GM18858 (cell line): ENCODE measurements at regions not wholly inside any gene's neighbourhood (a gene's known extent, or its start where the extent isn't known, plus 50 kb on each side); places are given as distances from the start of the nearest gene placed in this dataset.
"Not testable (repeated sequence)": the region's sequence is repeated elsewhere in the genome, so short reads cannot be mapped to it uniquely, and the experiment has no call there.

Source experiments
- ATAC-seq: cut with Tn5 transposase; IDR thresholded peaks from one replicate; pipeline ENCODE4 v1.9.1; 2021; ENCODE audit not compliant: unreplicated experiment

DNA sequence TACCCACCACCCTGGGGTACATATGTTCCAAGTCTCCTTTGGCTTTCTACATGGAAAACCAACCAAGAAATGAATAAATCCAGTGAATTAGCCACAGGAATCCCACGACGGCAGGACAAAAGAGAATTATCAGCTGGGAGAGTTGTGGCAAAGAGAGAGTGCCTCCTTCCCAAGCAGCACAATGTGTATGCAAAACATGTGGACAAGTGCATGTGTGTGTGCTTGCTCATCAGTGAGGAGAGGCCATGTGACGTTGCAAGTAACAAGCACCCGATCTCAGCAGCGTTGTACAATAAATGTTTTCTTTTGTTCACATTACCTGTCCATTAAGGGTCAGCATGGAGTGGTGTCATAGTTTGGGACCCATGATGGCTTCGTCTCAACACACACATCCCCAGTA, 50.0 kb upstream of the EMX2 start:
- no peak for ATAC-seq

DNA sequence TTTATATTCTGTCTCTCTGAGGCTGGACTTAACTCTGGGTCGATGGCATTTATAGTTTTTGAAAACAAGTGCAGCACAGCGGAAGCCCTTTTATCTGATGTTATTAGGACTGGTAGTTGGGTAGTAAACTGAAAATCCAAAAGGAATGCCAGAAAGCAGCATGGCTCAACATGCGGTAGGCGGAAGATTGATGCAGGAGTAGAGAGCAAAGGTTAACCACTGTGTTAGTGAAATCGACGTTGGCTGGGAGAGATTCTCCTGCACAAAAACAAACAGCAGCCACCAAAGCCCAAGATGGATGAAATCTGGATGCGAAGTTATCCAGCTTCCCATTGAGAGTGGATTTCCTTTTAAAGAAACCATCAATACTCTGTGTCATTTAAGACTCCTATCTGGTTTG, 54.5 kb upstream of the EMX2 start:
- no peak for ATAC-seq

DNA sequence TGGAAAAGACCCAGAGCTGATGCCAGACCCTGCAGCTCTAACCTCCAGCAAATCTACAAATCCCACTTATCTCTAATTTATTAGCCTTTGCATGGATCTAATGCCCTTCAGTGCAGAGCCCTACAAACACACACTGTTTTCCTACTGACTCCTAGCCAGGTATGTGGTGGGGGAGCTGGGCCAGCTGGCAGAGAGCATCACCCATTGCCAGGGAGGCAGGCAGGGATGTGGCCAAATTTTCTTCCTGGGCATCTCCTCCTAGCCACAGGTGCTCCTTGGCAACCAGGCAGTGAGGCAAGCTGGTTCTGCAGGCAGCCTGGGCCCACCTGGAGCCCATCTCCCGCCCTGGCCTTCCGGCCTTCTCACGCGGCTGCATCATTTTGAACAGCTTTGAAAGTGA, 55.9 kb upstream of the EMX2 start:
- ATAC-seq, result no peak

DNA sequence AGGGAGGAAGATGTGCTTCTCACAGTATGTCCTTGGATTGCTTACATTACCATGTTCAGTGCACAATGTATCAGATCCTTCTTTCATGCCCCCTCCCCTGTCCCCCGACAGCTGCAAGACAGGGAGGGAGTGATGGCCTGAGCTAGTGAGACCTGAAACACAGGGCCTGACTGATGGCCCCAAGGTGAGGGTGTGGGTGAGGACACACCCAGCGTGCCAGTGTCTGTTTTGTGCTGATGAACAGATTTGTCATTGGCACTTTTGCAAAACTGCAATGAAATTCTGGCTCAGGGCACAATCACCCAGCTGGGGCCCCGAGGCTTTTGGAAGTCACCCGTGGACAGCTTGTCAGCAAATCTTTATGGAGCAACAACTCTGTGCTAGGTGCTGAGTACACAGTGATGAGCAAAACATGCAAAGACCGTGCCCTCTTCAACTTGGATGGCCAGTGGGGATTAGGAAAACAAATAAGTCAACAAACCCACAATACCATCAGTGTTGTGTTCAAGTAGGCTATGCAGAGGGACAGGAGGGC, 59.4 kb upstream of the EMX2 start:
- no peak for ATAC-seq

DNA sequence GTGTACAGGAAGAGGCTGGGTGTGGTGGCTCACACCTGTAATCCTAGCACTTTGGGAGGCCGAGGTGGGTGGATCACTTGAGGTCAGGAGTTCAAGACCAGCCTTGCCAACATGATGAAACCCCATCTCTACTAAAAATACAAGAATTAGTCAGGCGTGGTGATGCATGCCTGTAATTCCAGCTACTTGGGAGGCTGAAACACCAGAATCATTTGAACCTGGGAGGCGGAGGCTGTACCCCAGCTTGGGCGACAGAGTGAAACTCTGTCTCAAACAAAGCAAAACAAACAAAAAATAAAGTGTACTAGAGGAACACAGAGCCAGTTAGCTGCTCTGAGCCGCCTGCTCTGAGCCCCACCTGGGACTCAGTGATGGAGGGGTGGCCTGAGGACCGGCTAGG, 61.5 kb upstream of the EMX2 start:
- not testable (repeated sequence) for ATAC-seq

DNA sequence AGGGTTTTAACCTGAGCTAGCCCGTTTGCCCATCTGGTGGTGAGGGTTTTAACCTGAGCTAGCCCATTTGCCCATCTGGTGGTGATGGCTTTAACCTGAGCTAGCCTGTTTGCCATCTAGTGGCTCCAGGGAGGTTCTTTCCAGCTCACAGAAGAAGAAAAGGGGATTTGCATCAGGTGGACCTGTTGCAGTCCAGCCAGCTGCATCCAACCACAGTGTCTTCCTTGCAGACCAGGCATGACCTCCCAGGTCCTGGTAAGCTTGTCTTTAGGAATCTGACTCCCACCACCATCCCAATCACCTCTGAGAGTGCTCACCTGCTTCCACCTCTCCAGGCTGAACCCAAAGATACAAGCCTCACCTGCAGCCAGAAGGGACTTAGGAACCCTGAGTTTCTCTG, 62.4 kb upstream of the EMX2 start:
- ATAC-seq, result no peak

DNA sequence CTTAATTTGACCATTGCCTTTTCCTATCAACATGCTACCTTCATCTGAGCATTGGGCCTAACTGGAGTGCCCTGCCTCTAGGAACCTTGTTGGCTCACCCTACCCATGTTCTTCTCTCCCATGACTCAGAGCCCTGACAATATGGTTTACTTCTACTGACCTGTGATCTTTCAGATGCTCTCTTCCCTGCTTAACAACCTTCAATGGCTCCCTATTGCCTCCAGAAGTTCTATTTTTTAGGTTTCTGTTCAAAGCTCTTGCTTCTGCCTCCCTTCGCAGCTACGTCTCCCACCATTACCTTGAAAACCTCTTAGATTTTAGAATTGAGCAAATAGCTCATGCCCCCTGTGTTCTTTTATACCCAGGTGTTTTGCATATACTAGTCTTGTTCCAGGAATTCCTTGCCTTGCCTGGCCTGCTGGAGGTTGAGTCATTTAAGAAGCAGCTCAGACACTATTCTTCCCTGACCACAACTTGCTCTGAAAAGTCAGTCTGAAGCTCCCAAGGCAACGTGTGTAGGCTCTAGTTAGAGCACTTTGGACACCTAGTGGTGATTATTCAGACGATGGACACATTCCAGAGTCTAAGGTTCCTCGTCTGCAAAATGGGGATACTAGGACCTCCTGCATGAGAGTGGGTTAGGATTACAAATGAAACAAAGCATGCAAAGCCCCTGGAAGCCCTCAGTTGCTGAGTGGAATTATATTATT, 64.4 kb upstream of the EMX2 start:
- ATAC-seq, result no peak

DNA sequence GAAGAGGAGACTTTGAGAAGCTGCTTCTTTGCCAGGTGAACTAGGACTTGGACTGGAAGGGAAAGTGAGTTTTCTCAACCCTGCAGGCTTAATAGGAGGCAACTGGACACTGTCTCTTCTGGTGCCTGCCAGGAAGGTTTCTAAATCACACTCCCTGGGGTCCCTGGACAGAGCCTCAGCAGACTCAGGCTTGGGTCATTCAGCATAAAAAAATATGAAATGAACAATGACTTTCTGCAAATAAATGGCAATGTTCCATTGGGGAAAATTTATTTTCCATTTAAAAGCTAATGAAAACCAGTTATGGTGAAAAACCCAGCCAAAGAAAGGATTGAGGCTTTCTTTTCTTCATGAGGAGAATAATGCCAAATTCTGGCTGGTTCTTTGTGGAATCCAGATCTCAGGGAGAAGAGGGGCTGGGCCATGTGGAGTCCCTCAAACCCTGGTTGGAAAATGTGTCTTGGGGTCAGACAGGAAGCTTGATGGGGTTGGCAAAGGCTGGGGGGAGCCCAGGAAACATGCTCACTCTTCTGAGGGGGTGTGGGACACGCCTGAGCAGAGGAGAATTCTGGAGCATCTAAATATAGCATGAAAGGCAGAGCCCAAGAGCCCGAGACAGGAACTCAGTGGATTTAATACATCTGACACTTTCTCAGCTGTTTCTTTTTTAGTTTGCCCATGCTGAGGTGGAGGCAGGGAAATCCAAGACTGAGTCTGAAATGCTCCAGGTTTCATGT, 65.2 kb upstream of the EMX2 start:
- ATAC-seq, result no peak

DNA sequence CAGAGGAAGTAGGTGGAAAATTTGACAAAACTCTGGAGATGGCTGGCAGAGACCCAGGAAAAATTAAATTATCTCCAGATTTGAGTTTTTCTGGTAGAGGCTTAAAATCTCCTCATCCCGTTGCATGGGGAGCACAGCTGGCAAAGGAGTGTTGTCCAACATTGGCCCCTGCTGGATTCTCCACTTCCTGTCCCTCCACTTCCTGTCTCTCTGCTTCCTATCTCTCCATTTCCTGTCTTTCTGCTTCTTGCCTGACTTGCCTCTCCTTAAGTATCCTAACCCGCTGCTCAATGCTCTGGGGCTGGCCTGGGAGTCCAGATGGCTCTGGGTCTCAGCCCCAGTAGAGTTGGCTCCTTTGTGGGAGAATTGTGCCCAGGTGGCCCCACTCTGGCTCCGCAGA, 65.8 kb upstream of the EMX2 start:
- ATAC-seq, result no peak

DNA sequence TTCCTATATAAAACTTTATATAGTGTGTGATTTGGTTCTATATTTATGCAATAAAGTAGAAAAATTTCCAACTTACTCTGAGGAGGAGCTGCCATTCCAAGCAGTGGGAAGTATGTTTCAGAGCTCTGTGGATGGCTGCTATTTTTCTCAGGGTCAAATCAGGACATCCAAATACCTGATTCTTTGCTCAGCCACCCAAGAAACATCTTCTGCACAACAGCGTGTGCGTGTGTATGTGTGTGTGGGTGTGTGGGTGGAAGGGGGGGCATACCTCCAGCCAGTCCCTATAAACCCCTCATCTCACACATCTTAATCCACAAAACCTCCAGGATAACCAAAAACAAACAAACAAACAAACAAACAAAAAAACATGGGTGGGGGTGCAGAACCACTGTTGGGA, 66.3 kb upstream of the EMX2 start:
- ATAC-seq, result no peak

DNA sequence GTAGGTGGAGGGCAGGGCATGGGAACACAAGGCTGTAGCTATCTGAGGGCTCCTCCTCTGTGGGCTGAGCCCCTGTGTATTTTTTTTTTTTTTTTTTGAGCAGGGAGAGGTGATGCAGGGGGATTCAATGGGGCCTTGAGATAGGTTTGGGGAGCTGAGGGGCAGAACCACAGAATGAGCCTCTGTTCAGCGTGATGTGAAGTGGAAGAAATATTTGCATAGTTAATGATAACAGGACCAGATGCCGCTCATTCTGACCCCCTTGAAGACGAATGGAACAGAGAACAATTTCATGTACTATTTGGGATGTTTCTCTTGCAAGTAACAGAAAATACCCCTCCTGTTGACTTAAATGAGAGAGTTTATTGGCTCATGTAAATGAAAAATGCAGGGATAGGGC, 69.7 kb upstream of the EMX2 start:
- ATAC-seq, result no peak

DNA sequence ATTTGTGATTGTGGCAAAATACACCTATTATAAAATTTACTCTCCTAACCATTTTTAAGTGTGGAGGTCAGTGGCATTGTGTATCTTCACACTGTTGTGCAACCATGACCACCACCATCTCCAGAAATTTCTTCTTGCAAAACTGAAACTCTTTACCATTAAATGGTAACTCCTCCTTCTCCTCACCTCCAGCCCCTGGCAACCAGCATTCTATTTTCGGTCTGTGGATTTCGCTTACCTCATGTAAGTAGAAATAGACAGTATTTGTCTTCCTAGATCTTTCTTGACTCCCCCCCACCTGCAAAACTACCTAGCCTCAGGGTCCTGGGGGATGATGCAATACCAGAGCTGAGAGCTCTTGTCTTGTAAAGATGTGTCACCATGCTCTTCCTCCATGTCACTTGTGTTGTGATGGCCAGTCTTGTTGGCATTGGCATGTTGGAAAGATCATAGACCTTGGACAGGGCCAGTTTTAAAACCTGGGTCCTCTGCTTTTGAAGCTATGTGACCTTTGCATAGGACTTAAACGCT, 71.1 kb upstream of the EMX2 start:
- ATAC-seq, result no peak

DNA sequence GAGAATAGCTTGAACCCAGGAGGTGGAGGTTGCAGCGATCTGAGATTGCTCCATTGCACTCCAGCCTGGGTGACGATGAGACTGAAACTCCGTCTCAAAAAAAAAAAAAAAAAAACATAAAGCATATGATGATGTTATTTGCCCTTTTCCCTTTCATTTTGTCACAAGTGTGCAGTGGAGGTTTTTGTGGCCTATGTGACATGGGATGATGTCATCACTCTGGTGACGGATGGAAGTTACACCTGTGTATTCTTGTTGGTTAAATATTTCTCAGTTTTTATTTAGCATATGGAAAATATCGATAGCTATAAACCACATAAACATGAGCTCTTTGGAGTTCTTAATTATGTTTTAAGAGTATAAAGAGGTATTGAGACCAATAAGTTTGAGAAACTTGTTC, 71.8 kb upstream of the EMX2 start:
- ATAC-seq, result no peak

DNA sequence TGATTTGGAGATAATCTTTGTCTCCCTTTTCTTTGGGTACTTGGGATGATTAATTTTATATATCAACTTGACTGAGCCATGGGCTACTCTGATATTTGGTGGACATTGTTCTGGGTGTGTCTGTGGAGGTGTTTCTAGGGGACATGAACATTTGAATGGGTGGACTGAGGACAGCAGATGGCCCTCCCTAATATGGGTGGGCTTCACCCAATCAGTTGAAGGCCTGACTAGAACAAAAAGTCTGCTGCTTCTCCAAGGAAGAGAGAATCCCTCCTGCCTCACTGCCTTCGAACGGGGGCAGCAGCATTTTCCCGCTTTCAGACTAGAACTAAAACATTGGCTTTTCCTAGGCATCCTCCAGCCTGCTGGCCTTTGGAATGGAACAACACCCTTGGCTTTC, 73.9 kb upstream of the EMX2 start:
- no peak for ATAC-seq

DNA sequence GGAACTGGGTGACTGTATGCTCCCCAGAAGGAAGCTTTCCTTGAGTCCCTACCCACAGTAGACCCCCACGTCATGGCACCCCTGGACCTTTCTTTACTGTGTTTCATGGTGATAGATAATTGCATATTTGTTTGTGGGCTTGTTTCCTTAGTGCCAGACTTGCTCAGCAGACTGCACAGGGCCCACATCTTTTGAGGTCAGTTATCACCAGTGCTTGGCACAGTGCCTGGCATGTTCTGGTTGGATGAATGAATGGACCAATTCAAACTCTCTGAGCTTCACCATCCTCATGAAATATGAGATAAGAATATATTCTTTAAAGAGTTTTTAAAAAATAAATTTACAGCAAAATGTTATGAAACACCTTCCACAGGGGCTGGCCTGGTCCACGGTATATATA, 78.4 kb upstream of the EMX2 start:
- ATAC-seq, result no peak

DNA sequence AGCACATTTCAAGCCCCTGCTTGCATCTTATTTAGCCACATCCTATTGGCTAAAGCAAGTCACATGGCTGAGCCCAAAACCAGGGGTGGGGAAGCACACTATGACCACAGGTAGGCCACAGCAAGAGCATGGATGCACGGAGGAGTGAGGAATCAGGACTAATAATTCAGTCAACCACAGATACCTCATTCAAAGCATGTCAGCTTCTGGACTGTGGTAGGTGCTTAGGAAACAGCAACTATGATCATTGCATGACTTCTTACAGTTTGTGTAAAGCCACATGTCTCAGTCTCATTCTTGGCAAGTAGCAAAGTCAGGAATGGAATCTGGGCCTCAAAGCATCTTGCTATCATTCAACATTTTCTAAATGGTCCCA, 79.0 kb upstream of the EMX2 start:
- ATAC-seq, result no peak

DNA sequence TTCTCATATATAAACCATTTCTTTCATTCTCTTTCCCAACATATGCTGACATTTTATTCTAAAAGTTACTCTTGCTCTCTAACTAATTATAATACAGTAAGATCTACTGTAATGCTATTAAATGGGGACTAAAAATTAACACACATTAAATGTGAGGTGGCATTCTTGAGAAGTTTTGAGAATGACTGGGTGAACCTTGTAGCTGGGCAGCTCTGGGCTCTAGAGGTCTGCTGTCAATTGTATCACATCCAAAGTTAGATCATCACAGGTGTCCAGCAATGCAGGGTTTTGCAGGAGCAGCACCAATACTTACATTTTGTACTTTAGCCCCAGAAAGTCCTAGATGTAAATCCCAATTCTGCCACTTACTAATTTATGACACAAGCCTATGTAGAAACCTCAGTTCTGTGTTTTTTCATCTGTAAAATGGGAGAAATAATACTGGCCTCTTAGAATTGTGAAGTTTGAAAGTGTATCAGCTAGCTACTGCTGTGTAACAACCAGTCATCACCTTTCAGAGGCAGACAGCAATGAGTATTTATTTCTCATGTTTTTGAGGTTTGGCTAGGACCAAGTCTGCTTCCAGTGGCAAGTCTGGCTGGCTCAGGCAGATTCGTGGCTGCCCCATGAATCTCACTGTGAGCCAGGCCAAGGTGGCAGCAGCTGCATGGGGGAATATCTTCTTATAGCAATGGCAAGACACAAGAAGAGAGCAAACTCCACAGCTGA, 79.6 kb upstream of the EMX2 start:
- no peak for ATAC-seq

DNA sequence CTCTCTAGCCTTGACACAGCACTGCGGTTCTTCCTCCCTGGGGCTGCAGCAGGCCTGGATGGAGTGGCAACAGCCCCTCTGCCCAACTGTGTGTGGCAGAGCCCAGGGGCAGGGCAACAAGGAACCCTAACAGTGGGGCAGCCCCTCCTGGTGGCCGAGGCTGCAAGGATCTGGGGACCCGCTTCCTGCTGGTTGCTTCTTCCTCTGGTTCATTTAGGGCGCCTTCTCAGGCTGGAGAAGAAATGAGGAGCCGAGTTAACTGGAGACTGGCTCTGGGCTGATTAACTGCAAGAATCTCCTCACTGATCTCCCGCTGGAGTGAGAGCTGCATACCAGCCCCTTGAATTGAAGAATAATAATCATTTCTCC, 80.1 kb upstream of the EMX2 start:
- no peak for ATAC-seq

DNA sequence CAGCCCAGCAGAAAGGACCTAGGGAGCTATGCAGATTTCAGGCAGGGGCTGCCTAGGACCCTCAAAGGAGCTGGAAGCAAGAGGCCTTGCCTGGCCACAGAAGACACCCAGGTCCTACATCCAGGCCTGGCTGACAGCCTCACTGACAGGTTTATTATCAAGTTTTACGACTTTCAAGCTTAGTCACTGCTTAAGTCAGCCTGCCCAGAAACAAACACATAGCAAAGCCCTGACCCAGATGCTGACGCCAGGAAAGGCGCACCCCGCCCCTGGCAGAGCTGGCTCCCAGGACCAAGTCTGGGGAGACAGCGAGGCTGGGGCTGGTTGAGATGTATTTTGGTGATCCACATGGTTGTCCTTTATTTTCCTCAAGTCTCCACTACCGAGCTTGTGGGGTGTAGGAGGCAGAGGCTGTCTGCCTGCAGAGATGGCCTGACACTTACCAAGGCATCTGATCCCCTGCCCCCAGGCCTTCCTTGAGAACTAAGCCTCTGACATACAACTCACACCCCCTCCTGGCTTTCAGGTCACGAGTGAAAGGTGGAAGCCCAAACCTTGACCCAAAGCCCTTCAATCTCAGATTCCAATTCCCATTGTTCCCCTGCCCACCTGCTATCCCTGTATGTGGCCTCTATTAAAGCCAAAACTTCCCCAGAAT, 80.7 kb upstream of the EMX2 start:
- no peak for ATAC-seq

DNA sequence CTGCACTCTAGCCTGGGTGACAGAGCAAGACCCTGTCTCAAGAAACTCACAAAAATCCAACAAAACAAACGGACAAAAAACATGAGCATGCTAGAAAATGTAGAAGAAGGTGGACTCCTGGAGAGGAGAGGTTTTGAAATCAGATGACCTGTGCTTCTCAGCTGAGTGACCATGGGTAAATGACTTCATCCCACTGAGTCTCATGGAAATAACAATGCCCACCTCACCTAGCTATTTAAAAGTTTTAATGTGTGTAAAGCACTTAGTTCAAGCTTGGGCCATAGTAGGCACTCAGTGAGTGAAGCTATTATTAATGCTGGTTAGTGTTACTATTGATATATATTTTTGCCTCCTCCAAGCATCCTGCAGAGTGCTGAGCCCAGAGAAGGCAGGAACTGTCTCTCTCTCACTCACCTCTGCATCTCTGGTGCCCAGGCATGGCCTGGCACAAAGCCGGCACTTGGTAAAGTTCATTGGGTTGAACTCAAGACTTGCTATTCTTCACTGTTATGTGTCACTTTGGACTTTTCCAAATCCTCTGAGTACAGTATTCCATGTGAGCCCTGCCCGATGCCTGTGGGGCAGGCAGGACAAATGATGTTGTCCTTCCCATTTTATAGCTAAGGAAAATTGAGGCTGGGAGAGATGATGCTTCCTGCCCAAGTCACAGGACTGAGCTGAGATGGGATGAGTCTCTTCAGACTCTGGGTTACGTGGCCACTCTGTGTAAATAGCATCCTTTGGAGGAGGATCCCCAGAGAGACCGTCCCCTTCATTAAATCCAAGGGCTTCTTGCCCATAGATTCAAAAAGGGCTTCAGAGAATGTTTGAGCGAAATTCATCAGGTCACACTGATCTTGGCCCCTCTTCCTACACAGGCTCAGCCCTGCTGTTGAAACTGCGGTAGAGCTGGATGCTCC, 81.4 kb upstream of the EMX2 start:
- no peak for ATAC-seq
